H9 (cell line): ENCODE measurements at regions not wholly inside any gene's neighbourhood (a gene's known extent, or its start where the extent isn't known, plus 50 kb on each side); places are given as distances from the start of the nearest gene placed in this dataset.

Experiments
- DNase-seq: peaks from one replicate; pipeline ENCODE4 v3.0.0-alpha.2; 2017
- H2AFZ ChIP-seq: one replicate; pipeline ENCODE4 v1.6.1; 2013; ENCODE audit warnings: mild to moderate bottlenecking, low read length, control low read depth, moderate library complexity
- H2AK5ac ChIP-seq: 2 replicates; pipeline ENCODE4 v1.6.1; 2013; ENCODE audit warnings: low read length, control low read depth, mixed read lengths; ENCODE audit not compliant: insufficient read length
- H2BK120ac ChIP-seq: one replicate; pipeline ENCODE4 v1.6.1; 2013; ENCODE audit warnings: low read depth, mild to moderate bottlenecking, low read length, control low read depth, inconsistent platforms; ENCODE audit not compliant: poor library complexity, severe bottlenecking
- H2BK12ac ChIP-seq: 2 replicates; pipeline ENCODE4 v1.6.1; 2013; ENCODE audit warnings: low read length, control low read depth, mixed read lengths, low read depth; ENCODE audit not compliant: insufficient read length
- H2BK15ac ChIP-seq: 2 replicates; pipeline ENCODE4 v1.6.1; 2013; ENCODE audit warnings: low read depth, low read length, control low read depth
- H2BK20ac ChIP-seq: one replicate; pipeline ENCODE4 v1.6.1; 2013; ENCODE audit warnings: low read depth, mild to moderate bottlenecking, low read length, control low read depth, inconsistent platforms; ENCODE audit not compliant: poor library complexity, severe bottlenecking
- H2BK5ac ChIP-seq: 2 replicates; pipeline ENCODE4 v1.6.1; 2013; ENCODE audit warnings: low read length, control low read depth, mixed read lengths; ENCODE audit not compliant: insufficient read length
- H3K14ac ChIP-seq: 2 replicates; pipeline ENCODE4 v1.6.1; 2013; ENCODE audit warnings: low read length, control low read depth; ENCODE audit not compliant: insufficient read depth
- H3K18ac ChIP-seq: 2 replicates; pipeline ENCODE4 v1.6.1; 2013; ENCODE audit warnings: low read depth, mild to moderate bottlenecking, mixed read lengths, low read length, control low read depth; ENCODE audit not compliant: insufficient read length
- H3K23ac ChIP-seq: 2 replicates; pipeline ENCODE4 v1.6.1; 2013; ENCODE audit warnings: low read length, control low read depth, mixed read lengths, low read depth; ENCODE audit not compliant: insufficient read length
- H3K23me2 ChIP-seq: 2 replicates; pipeline ENCODE4 v1.6.1; 2013; ENCODE audit warnings: low read depth, mild to moderate bottlenecking, mixed read lengths, low read length, control low read depth; ENCODE audit not compliant: insufficient read length, poor library complexity, severe bottlenecking
- H3K27ac ChIP-seq: 2 replicates; pipeline ENCODE4 v1.5.1; 2013; ENCODE audit warnings: low read length, control low read depth, mixed read lengths, low read depth; ENCODE audit not compliant: insufficient read length
- H3K27me3 ChIP-seq: 2 replicates; pipeline ENCODE4 v1.6.1; 2013; ENCODE audit warnings: low read length, control low read depth, inconsistent platforms; ENCODE audit not compliant: insufficient read depth
- H3K4ac ChIP-seq: 2 replicates; pipeline ENCODE4 v1.6.1; 2013; ENCODE audit warnings: low read depth, mild to moderate bottlenecking, control low read depth, inconsistent platforms, low read length, moderate library complexity
- H3K4me1 ChIP-seq: 2 replicates; pipeline ENCODE4 v1.6.1; 2013; ENCODE audit warnings: low read length, control low read depth, inconsistent platforms; ENCODE audit not compliant: insufficient read depth
- H3K4me2 ChIP-seq: 2 replicates; pipeline ENCODE4 v1.6.1; 2013; ENCODE audit warnings: low read length, control low read depth, mixed read lengths; ENCODE audit not compliant: insufficient read length, insufficient read depth
- H3K56ac ChIP-seq: 2 replicates; pipeline ENCODE4 v1.6.1; 2013; ENCODE audit warnings: low read depth, mild to moderate bottlenecking, mixed read lengths, low read length, control low read depth; ENCODE audit not compliant: insufficient read length
- H3K79me1 ChIP-seq: 2 replicates; pipeline ENCODE4 v1.6.1; 2013; ENCODE audit warnings: low read depth, mild to moderate bottlenecking, moderate library complexity, low read length, control low read depth, inconsistent platforms; ENCODE audit not compliant: insufficient read depth, poor library complexity, severe bottlenecking
- H3K79me2 ChIP-seq: 2 replicates; pipeline ENCODE4 v1.6.1; 2013; ENCODE audit warnings: low read length, control low read depth, inconsistent platforms; ENCODE audit not compliant: insufficient read depth
- H3K9ac ChIP-seq: 2 replicates; pipeline ENCODE4 v1.6.1; 2013; ENCODE audit warnings: low read length, control low read depth, mixed read lengths; ENCODE audit not compliant: insufficient read length; ENCODE audit errors: extremely low read depth
- H3K9me3 ChIP-seq: one replicate; pipeline ENCODE4 v1.6.1; 2013; ENCODE audit warnings: low read depth, low read length, inconsistent platforms; ENCODE audit not compliant: control insufficient read depth
- H3T11ph ChIP-seq: one replicate; pipeline ENCODE4 v1.6.1; 2013; ENCODE audit warnings: mild to moderate bottlenecking, low read length, control low read depth, inconsistent platforms
- H4K20me1 ChIP-seq: one replicate; pipeline ENCODE4 v1.6.1; 2013; ENCODE audit not compliant: control insufficient read depth, insufficient read length, insufficient read depth
- H4K5ac ChIP-seq: 2 replicates; pipeline ENCODE4 v1.6.1; 2013; ENCODE audit warnings: low read depth, mild to moderate bottlenecking, mixed read lengths, low read length, control low read depth; ENCODE audit not compliant: insufficient read length
- H4K8ac ChIP-seq: replicated peaks from 2 replicates; pipeline ENCODE4 v1.6.1; 2013; ENCODE audit warnings: low read length, control low read depth, mixed read lengths, low read depth; ENCODE audit not compliant: insufficient read length
- H4K91ac ChIP-seq: 2 replicates; pipeline ENCODE4 v1.6.1; 2013; ENCODE audit warnings: low read depth, mild to moderate bottlenecking, moderate library complexity, mixed read lengths, low read length, control low read depth; ENCODE audit not compliant: insufficient read length
- H3K27ac Mint-ChIP-seq, 3 experiments: 2 replicates in 2 of 3; 3 replicates in 1 of 3; pipeline ENCODE4 v1.8.0; 2020 to 2021; ENCODE audit warnings: mixed read lengths in 3 of 3, mild to moderate bottlenecking in 1 of 3, moderate library complexity in 1 of 3
- H3K27me3 Mint-ChIP-seq: 2 replicates; pipeline ENCODE4 v1.8.0; 2021; ENCODE audit warnings: low read depth, mild to moderate bottlenecking, moderate library complexity, mixed read lengths
- H3K36me3 Mint-ChIP-seq, 3 experiments: 2 replicates in 2 of 3; 3 replicates in 1 of 3; pipeline ENCODE4 v1.8.0; 2020 to 2021; ENCODE audit warnings: low read depth in 3 of 3, mixed read lengths in 3 of 3; ENCODE audit not compliant: insufficient read depth in 1 of 3
- H3K4me1 Mint-ChIP-seq, 2 experiments: 2 replicates each; pipeline ENCODE4 v1.8.0; 2020; ENCODE audit warnings: mixed read lengths in 2 of 2
- H3K4me3 Mint-ChIP-seq, 2 experiments: 2 replicates in 1 of 2; 3 replicates in 1 of 2; pipeline ENCODE4 v1.8.0; 2020 to 2021; ENCODE audit warnings: mild to moderate bottlenecking in 2 of 2, mixed read lengths in 2 of 2, moderate library complexity in 1 of 2
- H3K9me3 Mint-ChIP-seq, 2 experiments: 2 replicates in 1 of 2; 3 replicates in 1 of 2; pipeline ENCODE4 v1.8.0; 2020; ENCODE audit warnings: mild to moderate bottlenecking in 2 of 2, mixed read lengths in 2 of 2, moderate library complexity in 1 of 2
- CTCF ChIP-seq: fragments of 200-600 bp; sonication (generic); conservative IDR thresholded peaks from 3 replicates; pipeline ENCODE4 v1.8.0; 2021; ENCODE audit warnings: antibody characterized with exemption, mild to moderate bottlenecking
- WGBS: extraction: QIAGEN DNeasy Blood & Tissue Kit; methylation state at CpG from one replicate; pipeline ENCODE4 v1.1.7; 2013; ENCODE audit warnings: missing lambda C conversion rate, low lambda C conversion rate, mixed read lengths; ENCODE audit not compliant: insufficient read length; ENCODE audit errors: extremely low coverage; 5-methylcytosine and 5-hydroxymethylcytosine counted together

GRCh38 chr2:41904459-41904858 is 143.4 kb upstream of the PKDCC start:
- no peak overlapping the region for H3K14ac ChIP-seq
- no peak for DNase-seq
- H3K27me3 ChIP-seq: no peaks in the 10 kb centered on the region
- no peak overlapping the region for H4K5ac ChIP-seq
- no peak overlapping the region for H2BK5ac ChIP-seq
- no CpG with 5 or more reads among the region's 2 CpGs for WGBS
- no peaks in the 10 kb centered on the region for H3K79me1 ChIP-seq
- no peak overlapping the region for H3K27ac ChIP-seq
- no peak for TF ChIP-seq CTCF
- no peak overlapping the region for H3K18ac ChIP-seq
- no peaks in the 10 kb centered on the region for H4K20me1 ChIP-seq
- H3K23me2 ChIP-seq: no peaks in the 10 kb centered on the region
- Mint-ChIP-seq H3K27ac (no peak overlapping the region), H3K36me3 (no peaks in the 10 kb centered on the region), H3K27me3 (no peaks in the 10 kb centered on the region; the same call in 1 of the 2 replicates), H3K9me3 (no peaks in the 10 kb centered on the region), H3K4me1 (peaks cover 20 to 24% of the 10 kb centered on the region in 2 experiments), H3K4me3 (no peak overlapping the region)
- H3K9me3 ChIP-seq: no peaks in the 10 kb centered on the region
- no peak overlapping the region for H2BK20ac ChIP-seq
- H3K4me1 ChIP-seq: no peaks in the 10 kb centered on the region
- no peak overlapping the region for H3K23ac ChIP-seq
- no peak overlapping the region for H2BK15ac ChIP-seq
- no peak overlapping the region for H3K9ac ChIP-seq
- H2AK5ac ChIP-seq: no peak overlapping the region
- H3K56ac ChIP-seq: no peak overlapping the region
- no peaks in the 10 kb centered on the region for H3K79me2 ChIP-seq
- H3K4me2 ChIP-seq: no peak overlapping the region
- no peak overlapping the region for H2BK120ac ChIP-seq
- no peak overlapping the region for H3K4ac ChIP-seq
- H4K91ac ChIP-seq: no peak overlapping the region
- H2BK12ac ChIP-seq: no peak overlapping the region
- H3T11ph ChIP-seq: no peak overlapping the region
- no peak overlapping the region for H2AFZ ChIP-seq
- H4K8ac ChIP-seq: no peak overlapping the region
